Hepatocyte (in vitro differentiated cells): ENCODE measurements at regions not wholly inside any gene's neighbourhood (a gene's known extent, or its start where the extent isn't known, plus 50 kb on each side); places are given as distances from the start of the nearest gene placed in this dataset.

Experiments used
- DNase-seq: peaks from one replicate; pipeline ENCODE4 v3.0.0-alpha.2; 2016; ENCODE audit warnings: low spot score
- H2AFZ ChIP-seq: fragments of 200-600 bp; sonication (generic); 2 replicates; pipeline ENCODE4 v1.6.0; 2016; ENCODE audit warnings: antibody characterized with exemption, mild to moderate bottlenecking
- H3K27ac ChIP-seq: fragments of 200-600 bp; sonication (generic); 2 replicates; pipeline ENCODE4 v1.5.1; 2016; ENCODE audit warnings: mild to moderate bottlenecking
- H3K27me3 ChIP-seq: fragments of 200-600 bp; sonication (generic); 2 replicates; pipeline ENCODE4 v1.6.1; 2016
- H3K36me3 ChIP-seq: fragments of 200-600 bp; sonication (generic); replicated peaks from 2 replicates; pipeline ENCODE4 v1.5.1; 2016; ENCODE audit warnings: low read depth; ENCODE audit not compliant: insufficient read depth
- H3K4me1 ChIP-seq: fragments of 200-600 bp; sonication (generic); 2 replicates; pipeline ENCODE4 v1.5.1; 2016; ENCODE audit warnings: mild to moderate bottlenecking, moderate library complexity; ENCODE audit not compliant: insufficient read depth
- H3K4me2 ChIP-seq: fragments of 200-600 bp; sonication (generic); 2 replicates; pipeline ENCODE4 v1.6.0; 2016
- H3K4me3 ChIP-seq: fragments of 200-600 bp; sonication (generic); 2 replicates; pipeline ENCODE4 v1.5.1; 2016; ENCODE audit warnings: mild to moderate bottlenecking
- H3K79me2 ChIP-seq: fragments of 200-600 bp; sonication (generic); 2 replicates; pipeline ENCODE4 v1.6.0; 2017; ENCODE audit warnings: mild to moderate bottlenecking
- H3K9me2 ChIP-seq: fragments of 200-600 bp; sonication (generic); replicated peaks from 2 replicates; pipeline ENCODE4 v1.6.0; 2017; ENCODE audit warnings: mild to moderate bottlenecking; ENCODE audit not compliant: insufficient read depth
- H3K9me3 ChIP-seq: fragments of 200-600 bp; sonication (generic); 2 replicates; pipeline ENCODE4 v1.5.1; 2016; ENCODE audit warnings: low read depth, mild to moderate bottlenecking
- H4K20me1 ChIP-seq: fragments of 200-600 bp; sonication (generic); 2 replicates; pipeline ENCODE4 v1.6.0; 2016; ENCODE audit warnings: mild to moderate bottlenecking; ENCODE audit not compliant: insufficient read depth, poor library complexity, severe bottlenecking
- EZH2 ChIP-seq: fragments of 200-600 bp; sonication (generic); IDR thresholded peaks from 2 replicates; pipeline ENCODE4 v1.6.1; 2016; ENCODE audit warnings: antibody characterized with exemption, mild to moderate bottlenecking, borderline replicate concordance
- EZH2phosphoT487 ChIP-seq: fragments of 200-600 bp; sonication (generic); IDR thresholded peaks from one replicate; pipeline ENCODE4 v1.6.1; 2018; ENCODE audit warnings: antibody characterized with exemption, mild to moderate bottlenecking, low read depth, moderate library complexity; ENCODE audit not compliant: unreplicated experiment, severe bottlenecking
- WGBS: methylation state at CpG from one replicate; pipeline ENCODE4 v1.1.6; 2016; ENCODE audit warnings: low lambda C conversion rate; ENCODE audit errors: missing lambda C conversion rate; 5-methylcytosine and 5-hydroxymethylcytosine counted together
- TF ChIP-seq, protein P1 (sequence below): fragments of 200-600 bp; sonication (generic); IDR thresholded peaks from 2 replicates; pipeline ENCODE4 v1.5.1; 2016; ENCODE audit warnings: antibody characterized with exemption, mild to moderate bottlenecking; ENCODE audit not compliant: poor library complexity

- peak overlapping the region; percentile 76 for H3K27ac ChIP-seq
- no peaks in the 10 kb centered on the region for H3K9me3 ChIP-seq
- H3K27me3 ChIP-seq, result no peaks in the 10 kb centered on the region
- TF ChIP-seq EZH2 (no peak), EZH2phosphoT487 (no peak)
- TF ChIP-seq, protein P1, sequence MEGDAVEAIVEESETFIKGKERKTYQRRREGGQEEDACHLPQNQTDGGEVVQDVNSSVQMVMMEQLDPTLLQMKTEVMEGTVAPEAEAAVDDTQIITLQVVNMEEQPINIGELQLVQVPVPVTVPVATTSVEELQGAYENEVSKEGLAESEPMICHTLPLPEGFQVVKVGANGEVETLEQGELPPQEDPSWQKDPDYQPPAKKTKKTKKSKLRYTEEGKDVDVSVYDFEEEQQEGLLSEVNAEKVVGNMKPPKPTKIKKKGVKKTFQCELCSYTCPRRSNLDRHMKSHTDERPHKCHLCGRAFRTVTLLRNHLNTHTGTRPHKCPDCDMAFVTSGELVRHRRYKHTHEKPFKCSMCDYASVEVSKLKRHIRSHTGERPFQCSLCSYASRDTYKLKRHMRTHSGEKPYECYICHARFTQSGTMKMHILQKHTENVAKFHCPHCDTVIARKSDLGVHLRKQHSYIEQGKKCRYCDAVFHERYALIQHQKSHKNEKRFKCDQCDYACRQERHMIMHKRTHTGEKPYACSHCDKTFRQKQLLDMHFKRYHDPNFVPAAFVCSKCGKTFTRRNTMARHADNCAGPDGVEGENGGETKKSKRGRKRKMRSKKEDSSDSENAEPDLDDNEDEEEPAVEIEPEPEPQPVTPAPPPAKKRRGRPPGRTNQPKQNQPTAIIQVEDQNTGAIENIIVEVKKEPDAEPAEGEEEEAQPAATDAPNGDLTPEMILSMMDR, result no peak
- H3K4me2 ChIP-seq, result no peak overlapping the region
- no peak overlapping the region for H2AFZ ChIP-seq
- H3K36me3 ChIP-seq, result no peaks in the 10 kb centered on the region
- peak; percentile 21 for DNase-seq
- H3K4me1 ChIP-seq, result peaks cover 15% of the 10 kb centered on the region
- no peaks in the 10 kb centered on the region for H3K9me2 ChIP-seq
- no peaks in the 10 kb centered on the region for H3K79me2 ChIP-seq
- no peaks in the 10 kb centered on the region for H4K20me1 ChIP-seq
- no peak overlapping the region for H3K4me3 ChIP-seq
- 82% methylated on average over 5 of the region's 5 CpGs for WGBS
Measured at GRCh38 chr13:30143666-30144400, 163.5 kb downstream of the KATNAL1 start.

DNA sequence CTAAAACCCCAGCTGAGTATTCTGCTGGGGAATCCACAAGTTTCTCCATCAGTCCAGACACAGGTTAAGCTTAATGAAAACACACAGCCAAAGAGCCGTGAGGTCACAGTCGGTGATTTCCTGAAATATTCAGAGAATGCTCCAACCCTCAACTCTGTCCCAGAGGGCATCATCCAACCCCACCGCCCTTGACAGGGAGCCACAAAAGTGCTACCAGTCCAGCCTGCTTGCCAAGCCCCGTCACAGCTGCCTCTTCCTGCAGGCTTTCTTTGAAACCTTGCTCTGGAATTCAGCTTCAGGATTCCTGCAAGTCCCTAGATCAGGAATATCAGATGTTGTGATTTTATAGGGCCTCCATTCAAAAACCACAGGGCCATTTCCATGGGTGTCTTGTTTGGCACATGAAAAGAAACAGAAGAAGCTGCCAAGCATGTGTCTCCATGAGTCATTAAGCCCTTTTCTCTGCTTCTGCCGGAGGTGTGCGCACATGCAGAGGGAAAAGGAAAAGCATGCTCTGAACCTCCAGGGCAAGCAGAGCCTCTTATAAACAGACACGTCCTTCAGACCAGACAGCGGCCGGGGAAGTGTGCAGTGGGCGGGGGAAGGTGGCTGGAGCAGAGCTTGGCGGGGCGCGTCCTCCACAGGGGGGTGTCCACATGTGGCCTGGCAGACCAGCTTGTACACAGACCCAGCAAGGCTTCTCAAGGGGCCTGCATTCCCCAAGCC lies 164.7 kb downstream of the KATNAL1 start:
- peaks cover 15% of the 10 kb centered on the region for H3K4me1 ChIP-seq
- no peaks in the 10 kb centered on the region for H3K9me2 ChIP-seq
- peak overlapping the region; percentile 46 for H3K4me2 ChIP-seq
- peak; percentile 78 for DNase-seq
- no peak for TF ChIP-seq EZH2
- TF ChIP-seq, protein P1, result no peak
- TF ChIP-seq EZH2phosphoT487, result no peak
- 23% methylated on average over 13 of the region's 13 CpGs for WGBS
- H3K27me3 ChIP-seq, result no peaks in the 10 kb centered on the region
- no peaks in the 10 kb centered on the region for H3K36me3 ChIP-seq
- no peak overlapping the region for H3K4me3 ChIP-seq
- peak overlapping the region; percentile 76 for H3K27ac ChIP-seq
- no peaks in the 10 kb centered on the region for H4K20me1 ChIP-seq
- no peak overlapping the region for H2AFZ ChIP-seq
- H3K79me2 ChIP-seq, result no peaks in the 10 kb centered on the region
- H3K9me3 ChIP-seq, result no peaks in the 10 kb centered on the region

DNA sequence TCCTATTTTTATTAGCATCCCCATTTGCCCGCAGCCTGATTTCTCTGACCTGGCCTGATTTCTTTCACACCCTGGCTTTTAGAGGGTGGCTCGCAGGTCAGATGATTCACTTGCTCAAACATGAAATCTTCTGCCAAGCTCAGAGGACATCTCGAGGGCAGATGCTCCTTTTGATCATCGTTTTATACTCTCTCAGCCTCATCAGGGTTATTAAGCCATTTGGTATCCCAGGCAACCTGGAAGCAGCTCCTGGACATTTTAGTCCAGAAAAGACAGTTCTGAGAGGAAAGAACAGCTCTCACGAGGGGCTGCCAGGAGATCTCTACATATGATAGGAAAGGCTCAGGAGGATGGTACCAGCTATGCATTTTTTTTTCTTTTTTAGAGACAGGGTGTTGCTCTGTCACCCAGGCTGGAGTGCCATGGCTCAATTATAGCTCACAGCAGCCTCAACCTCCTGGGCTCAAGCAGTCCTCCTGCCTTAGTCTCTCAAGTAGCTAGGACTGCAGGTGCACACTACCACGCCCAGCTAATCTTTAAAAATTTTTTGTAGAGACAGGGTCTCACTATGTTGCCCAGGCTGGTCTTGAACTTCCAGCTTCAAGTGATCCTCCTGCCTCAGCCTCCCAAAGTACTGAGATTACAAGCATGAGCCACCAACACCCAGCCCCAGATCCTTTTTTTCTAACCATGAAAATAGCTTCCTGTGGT lies 165.4 kb downstream of the KATNAL1 start:
- Histone ChIP-seq H3K4me1 (peaks cover 15% of the 10 kb centered on the region), H4K20me1 (no peaks in the 10 kb centered on the region), H3K9me2 (no peaks in the 10 kb centered on the region), H3K79me2 (no peaks in the 10 kb centered on the region), H3K4me3 (no peak overlapping the region), H3K9me3 (no peaks in the 10 kb centered on the region), H3K27me3 (no peaks in the 10 kb centered on the region), H3K4me2 (no peak overlapping the region), H3K27ac (peak overlapping the region; percentile 76), H2AFZ (no peak overlapping the region), H3K36me3 (no peaks in the 10 kb centered on the region)
- 71% methylated on average over 6 of the region's 6 CpGs for WGBS
- no peak for TF ChIP-seq EZH2
- TF ChIP-seq EZH2phosphoT487, result no peak
- TF ChIP-seq, protein P1, result no peak
- no peak for DNase-seq
